ENCODE measurements at regions not wholly inside any gene's neighbourhood (a gene's known extent, or its start where the extent isn't known, plus 50 kb on each side); places are given as distances from the start of the nearest gene placed in this dataset.

GRCh38 chr5:136528481-136529030 lies 163.2 kb upstream of the TRPC7 start:
- no peak for DNase-seq

- DNase-seq = no peak
These were observed 162.0 kb upstream of the TRPC7 start for GRCh38 chr5:136527311-136527710.

GRCh38 chr5:136526791-136527190 lies 161.4 kb upstream of the TRPC7 start:
- no peak for DNase-seq

GRCh38 chr5:136526021-136526420 lies 160.7 kb upstream of the TRPC7 start:
- DNase-seq = no peak

DNA sequence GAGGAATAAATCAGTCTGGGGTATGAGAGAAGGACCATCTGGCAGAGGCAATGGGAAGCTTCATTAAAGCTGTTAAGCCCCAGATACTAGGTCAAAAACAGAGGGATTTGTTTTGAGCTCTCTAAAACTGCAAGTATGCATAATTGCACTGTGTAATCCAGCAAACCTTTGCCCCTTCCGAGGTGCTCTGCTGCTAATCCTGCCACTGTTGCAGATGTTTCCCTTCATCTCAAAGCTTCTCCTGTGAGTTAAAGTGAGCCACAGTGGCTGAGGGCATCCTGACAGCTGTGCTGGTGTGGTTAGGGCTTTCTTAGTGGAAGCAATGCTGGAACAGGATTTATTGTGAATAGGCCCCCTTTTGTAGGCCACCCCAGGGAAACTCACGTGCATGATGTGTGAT lies 160.3 kb upstream of the TRPC7 start:
- no peak for DNase-seq

- no peak for DNase-seq
These were observed 157.0 kb upstream of the TRPC7 start for GRCh38 chr5:136522217-136522956.

DNA sequence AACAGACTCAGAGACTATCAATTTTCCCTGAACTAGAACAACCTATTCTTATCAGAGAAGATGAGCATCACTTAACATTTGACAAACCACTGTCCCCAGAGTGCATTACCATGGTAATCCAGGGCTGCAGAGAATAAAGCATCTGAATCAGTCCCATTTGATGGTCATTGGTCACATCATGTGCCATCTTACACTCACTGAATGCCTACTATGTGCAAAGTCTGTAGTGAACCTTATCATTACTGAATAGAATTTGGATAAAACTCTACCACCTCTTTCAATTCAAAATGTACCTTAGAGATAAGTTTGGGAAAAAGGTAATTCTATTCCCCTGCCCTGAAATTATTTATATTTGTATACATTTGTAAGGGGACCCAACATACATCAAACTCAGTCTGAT lies 156.4 kb upstream of the TRPC7 start:
- no peak for DNase-seq

DNA sequence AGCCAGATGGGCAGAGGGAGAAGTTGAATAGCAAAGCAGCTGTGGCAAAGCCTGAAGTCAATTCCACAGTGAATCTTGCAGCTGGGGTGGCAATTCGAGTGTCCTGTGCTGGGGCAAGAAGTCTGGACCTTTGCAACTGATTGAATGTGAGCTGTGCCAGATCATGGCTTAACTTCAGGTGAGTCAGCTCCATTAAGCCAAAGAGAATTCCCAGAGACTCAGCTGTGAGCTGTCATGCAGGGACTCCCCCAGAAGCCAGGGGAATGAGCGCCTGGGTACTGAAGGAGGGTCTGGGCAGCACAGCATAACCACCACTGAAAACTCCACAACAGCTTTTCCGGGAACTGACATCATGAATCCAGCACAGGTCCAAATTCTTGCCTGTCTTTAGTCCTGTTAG lies 153.5 kb upstream of the TRPC7 start:
- no peak for DNase-seq

- DNase-seq = no peak
These were observed 152.8 kb upstream of the TRPC7 start for GRCh38 chr5:136518174-136518573.

GRCh38 chr5:136517755-136518154 lies 152.4 kb upstream of the TRPC7 start:
- DNase-seq = no peak

DNA sequence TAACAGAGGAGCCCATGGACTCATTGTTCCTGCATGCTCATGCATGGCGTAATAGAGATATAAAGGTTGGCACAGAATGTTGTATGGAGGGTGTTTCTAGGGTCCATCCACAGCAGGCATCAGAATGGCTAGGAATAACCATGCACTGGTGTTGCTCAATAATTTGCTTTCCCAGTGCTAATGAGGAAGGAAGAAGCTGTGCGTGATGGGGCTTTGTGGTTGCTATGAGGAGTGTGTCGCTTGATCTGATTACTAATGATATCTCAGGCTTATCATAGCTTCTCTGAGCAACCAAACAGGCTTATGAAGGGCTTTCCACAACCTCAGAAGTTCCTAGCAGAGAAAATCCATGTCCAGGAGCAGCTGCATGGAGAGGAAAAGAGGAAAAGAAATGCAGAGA lies 151.3 kb upstream of the TRPC7 start:
- DNase-seq = no peak

DNA sequence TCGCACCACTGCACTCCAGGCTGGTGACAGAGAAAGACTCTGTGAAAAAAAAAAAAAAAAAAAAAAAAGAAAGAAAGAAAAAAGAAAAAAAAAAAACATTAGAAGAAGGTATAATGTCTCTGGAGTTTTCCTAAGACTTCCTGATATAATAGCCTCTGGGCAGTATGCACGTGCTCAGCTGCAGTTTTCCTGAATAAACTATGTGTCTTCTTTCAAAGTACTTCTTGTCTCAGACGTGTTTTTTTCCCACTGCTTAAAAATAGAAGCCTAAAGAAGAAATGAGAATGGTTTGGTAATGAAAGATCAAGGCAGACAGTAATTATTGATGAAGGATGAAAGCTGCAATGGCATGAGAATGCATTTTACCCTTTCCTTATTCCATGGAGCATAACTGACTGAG lies 148.1 kb upstream of the TRPC7 start:
- DNase-seq = no peak

DNA sequence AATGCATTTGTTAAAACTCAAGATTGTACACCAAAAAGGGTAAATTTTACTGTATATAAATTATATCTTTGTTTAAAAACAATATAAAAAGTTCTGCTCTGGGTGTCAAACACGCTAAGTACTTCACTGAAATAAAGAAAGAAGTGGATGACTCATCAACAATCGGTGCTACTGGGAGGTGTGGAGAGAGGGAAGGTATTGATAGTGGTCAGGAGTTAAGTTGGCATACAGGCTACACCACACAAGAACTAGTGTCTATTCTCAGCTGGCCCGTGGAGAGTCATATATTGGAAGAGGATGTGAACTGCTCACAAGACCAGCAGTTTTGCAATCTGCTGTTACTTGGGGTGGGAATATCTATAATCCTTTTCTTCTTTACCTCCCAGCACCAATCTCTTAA lies 145.7 kb upstream of the TRPC7 start:
- no peak for DNase-seq

GRCh38 chr5:136510481-136510880 lies 145.1 kb upstream of the TRPC7 start:
- no peak for DNase-seq

- DNase-seq = no peak
These were observed 140.8 kb upstream of the TRPC7 start for GRCh38 chr5:136506131-136506530.

- DNase-seq = no peak
These were observed 135.8 kb upstream of the TRPC7 start for GRCh38 chr5:136501133-136501532.

DNA sequence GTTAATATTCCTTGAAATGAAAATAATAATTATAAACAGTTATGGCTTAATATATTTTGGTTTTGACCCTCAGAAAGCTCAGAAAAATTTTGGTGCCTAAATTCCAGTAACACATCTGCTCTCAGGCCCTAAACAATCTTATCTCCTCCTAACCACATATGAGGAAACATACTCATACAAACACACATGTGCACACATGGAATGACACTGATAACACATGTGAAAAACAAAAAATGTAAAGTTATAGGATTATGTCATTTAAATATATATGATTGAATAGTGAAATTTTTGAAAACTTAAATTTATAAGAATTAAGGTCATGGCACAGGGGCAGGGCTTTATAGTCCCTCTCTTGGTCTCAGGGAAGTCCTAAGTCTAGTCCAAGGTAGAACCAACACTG lies 127.2 kb upstream of the TRPC7 start:
- no peak for DNase-seq

GRCh38 chr5:136491806-136492205 lies 126.5 kb upstream of the TRPC7 start:
- no peak for DNase-seq

DNA sequence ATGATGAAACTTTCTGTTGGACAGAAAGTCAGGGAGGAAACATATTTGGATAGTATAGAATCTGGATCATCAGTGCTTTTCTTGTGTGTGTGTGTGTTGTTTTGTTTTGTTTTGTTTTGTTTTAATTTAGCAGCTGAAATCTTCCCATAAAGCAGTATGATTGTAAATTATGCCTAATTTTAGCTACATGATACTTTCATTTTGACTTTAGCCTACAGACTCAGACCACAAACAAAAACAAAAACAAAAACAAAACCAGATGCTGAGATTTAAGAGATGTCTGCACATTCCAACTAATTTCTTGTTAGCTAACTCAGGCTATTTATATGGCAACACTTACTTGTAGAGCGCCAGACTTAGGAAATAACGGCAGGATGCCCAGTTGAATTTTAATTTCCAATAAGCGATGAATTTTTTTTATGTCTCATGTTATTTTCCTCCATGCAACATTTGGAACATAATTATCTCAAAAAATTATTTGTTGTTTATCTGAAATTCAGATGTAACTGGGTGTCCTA lies 119.5 kb upstream of the TRPC7 start:
- no peak for DNase-seq

GRCh38 chr5:136482206-136482605 lies 116.9 kb upstream of the TRPC7 start:
- no peak for DNase-seq

- no peak for DNase-seq
These were observed 109.1 kb upstream of the TRPC7 start for GRCh38 chr5:136474466-136474865.

- no peak for DNase-seq
These were observed 102.3 kb upstream of the TRPC7 start for GRCh38 chr5:136467632-136468031.

- no peak for DNase-seq
These were observed 100.7 kb upstream of the TRPC7 start for GRCh38 chr5:136466041-136466415.

DNA sequence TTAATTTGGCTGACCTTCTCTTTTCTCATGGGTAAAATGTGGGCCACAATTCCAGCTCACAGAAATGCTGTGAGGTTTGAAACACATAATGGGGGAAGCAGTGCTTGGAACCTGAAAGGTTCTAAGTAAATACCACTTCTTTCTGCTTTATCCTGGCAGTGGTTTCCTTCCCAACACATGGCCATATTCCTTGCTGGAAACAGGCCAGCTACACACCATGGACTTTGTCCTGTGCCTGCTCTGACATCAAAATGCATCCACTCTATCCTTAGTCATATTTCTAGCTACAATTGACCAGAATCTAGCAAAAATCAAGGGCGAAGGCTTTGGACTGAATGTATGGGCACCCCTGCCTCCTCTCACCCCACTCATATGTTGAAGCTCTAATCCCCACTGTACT lies 93.1 kb upstream of the TRPC7 start:
- DNase-seq = no peak

All from C1 segment of cervical spinal cord (tissue), 14 donors.